Forelimb muscle (tissue), 1 donor: ENCODE measurements at regions not wholly inside any gene's neighbourhood (a gene's known extent, or its start where the extent isn't known, plus 50 kb on each side); places are given as distances from the start of the nearest gene placed in this dataset.
"Not testable (repeated sequence)": the region's sequence is repeated elsewhere in the genome, so short reads cannot be mapped to it uniquely, and the experiment has no call there.

Experiments
- DNase-seq: peaks from one replicate; pipeline ENCODE4 v3.0.0-alpha.2; 2013; ENCODE audit warnings: low read depth

DNA sequence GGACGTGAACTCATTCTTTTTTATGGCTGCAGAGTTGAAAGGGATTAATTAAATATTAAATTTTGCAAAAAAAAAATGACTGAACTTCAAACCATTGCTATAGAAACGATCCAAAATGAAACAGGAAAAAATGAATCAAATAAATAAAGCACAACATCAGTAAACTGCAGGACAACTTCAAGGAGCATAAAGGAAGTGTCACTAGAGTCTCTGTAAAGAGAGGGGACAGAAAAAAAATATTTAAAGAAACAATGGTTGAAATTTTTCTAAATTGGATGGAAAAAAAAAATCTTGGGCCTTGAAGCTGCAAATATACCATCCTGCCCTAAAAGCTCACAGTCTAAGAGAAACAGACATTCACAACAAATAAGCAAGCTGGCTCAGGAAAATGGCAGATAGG is 339.3 kb upstream of the INTU start:
- no peak for DNase-seq

DNA sequence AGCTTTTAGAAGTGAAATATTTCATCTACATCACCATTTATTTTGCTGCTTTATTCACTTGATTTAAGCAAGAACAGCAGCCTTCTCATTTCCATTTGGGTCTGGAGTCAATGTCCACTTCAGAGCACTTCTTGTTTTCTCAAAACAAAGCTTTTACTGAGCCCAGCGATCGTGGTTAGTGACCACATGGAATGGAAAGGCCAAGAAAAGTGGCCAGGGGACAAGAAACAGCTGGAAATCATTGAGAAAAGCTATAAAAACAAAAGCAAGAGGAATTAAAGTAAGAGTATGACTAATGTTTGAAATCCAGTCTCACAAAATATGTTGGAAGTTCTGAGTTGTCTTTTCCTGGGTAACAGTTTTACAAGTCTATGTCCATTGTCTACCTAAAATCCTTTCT is 328.4 kb upstream of the INTU start:
- DNase-seq, result no peak

DNA sequence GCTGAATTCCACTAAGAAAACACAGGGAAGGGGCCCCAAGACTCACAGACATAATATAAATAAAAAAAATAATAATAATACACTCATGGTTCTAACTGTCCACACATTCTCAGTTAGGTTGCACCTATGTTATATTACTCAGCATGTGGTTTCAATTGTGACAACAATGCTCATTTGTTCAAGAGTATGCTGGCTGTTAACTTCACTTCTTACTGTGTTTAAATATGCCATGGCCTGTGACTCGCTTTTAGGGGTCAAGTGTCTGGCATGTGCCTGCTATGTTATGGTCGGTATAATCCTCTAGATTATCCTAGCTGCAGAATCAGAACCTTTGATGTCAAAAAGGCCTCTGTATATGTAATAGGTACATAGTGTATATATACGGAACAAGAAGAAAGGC is 324.8 kb upstream of the INTU start:
- DNase-seq, result no peak

DNA sequence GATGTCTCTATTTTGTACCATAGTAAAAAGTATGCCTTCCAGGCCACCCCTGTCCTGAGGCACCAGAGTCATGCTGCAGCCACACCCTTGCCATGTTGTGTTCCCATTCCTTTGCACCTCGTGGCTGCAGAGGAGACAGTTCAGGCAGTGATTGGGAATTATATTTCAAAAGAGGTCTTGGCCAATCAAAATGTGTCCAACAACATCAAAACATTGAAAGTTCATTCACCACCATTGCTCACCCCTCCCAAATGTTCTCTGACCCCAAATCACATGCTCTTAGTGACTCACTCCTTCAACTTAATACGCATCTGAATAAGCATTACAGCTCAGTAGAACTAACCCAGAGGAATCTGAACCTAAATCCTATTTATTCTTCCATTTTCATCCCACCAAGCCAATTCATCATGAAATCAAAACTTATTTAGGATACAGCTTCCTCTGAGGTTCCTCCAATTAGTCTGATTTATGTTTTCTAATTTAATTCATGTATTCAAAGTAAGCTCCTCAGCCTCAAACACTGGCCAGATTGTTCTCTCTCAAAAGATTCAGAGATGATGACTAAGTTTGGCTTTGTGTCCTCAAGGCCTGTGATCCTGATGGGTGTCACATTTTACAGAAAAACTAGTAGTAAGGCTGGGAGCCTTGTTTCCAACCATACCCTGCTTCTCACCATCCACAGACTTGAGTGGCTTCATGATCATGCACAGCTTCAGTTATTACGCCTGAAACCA is 323.2 kb upstream of the INTU start:
- DNase-seq, result no peak

DNA sequence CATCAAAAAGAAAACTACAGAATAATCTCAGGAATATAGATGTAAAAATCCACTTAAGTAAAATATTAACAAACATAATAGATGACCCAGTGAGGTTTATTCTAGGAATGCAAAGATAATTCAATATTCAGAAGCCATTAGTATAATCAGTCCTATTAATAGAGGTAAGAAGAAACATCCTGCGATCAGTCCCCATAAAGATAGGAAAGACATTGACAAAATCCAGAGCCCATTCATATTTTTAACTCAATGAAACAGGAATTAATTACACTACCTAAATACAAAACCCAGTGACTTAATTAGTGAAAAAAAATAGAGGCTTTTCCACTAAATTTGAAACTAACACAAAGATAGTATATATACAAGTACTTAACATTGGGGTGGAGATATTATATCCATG is 321.4 kb upstream of the INTU start:
- DNase-seq, result no peak

- no peak for DNase-seq
Measured at GRCh38 chr4:127311924-127312323, 320.8 kb upstream of the INTU start.

DNA sequence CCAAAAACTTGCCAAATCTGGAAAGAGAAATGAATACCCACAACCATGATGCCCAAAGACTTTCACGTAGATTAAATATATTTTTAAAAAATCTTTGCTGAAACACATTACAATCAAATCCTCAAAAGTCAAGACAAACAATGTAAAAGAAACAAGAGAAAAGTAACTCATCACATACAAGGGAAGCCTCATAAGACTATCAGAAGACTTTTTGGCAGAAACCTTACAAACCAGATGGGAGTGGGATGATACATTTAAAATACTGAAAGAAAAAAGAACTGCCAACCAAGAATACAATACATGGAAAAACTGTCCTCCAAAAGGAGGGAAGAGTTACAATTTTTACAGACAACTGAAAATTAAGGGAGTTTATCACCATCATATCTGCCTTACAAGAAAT is 319.0 kb upstream of the INTU start:
- no peak for DNase-seq

GRCh38 chr4:127327491-127327890 is 305.3 kb upstream of the INTU start:
- DNase-seq, result no peak

- no peak for DNase-seq
Measured at GRCh38 chr4:127335073-127335620, 297.6 kb upstream of the INTU start.

- DNase-seq, result no peak
Measured at GRCh38 chr4:127335732-127336131, 297.0 kb upstream of the INTU start.

- DNase-seq, result not testable (repeated sequence)
Measured at GRCh38 chr4:127343123-127343522, 289.6 kb upstream of the INTU start.

GRCh38 chr4:127344071-127344470 is 288.7 kb upstream of the INTU start:
- no peak for DNase-seq

DNA sequence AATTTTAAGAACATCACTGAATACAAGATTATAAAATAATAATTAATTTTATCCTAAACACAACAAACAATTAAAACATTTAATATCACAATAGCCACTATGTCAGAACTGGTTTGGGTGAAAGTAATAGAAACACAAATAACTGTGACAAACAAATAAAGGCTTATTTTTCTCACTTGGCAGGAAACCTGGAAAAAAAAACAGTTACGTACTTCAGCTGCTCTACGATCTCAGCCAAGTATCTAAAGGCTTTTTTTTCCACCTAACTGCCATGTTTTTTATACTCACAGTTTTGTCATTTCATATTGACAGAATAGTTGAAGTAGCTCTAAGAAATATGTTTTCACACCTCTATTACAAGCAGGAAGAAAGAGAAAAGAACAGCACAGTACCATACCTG is 284.8 kb upstream of the INTU start:
- peak; percentile 62 for DNase-seq

DNA sequence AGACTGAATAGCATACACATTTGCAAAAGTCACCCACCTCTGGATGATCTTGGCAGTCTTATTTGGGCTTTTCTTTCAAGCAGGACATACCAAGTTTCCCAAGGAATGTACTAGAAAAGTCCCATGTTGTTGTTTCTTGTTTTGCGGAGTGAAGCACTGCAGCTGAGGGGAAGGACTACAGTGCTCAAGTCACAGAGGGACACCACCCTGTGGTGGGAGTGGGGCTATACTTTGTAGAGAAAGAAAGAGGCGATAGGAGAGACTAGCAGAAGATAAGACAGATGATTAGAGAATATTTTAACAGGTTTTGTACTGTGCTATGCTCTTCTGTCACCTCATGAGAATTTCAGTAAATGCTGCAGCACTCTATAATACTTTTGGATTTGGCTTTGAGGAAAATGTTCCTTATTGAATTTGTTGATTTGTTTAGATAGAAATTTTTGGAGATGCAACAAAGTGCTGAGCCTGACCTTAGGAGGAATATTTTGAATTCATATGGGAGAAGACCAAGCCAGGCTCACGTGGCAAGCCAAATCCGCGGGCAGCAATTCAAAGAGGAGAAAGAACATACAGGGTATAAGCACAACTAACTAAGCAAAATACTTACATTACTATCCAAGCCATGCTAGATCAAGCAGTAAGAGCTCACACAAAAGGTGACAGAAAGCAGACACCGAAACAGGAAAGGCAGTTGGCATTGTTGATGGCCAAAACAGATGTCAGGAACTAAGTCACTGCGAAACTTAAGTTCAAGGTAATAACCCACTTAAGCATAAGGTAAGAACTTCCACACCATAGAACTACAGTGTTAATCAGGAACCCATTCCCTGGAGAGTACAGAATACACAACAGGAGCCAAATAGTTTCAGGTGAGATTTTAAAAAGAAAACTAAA is 280.3 kb upstream of the INTU start:
- no peak for DNase-seq

GRCh38 chr4:127355743-127356142 is 277.0 kb upstream of the INTU start:
- DNase-seq, result no peak

DNA sequence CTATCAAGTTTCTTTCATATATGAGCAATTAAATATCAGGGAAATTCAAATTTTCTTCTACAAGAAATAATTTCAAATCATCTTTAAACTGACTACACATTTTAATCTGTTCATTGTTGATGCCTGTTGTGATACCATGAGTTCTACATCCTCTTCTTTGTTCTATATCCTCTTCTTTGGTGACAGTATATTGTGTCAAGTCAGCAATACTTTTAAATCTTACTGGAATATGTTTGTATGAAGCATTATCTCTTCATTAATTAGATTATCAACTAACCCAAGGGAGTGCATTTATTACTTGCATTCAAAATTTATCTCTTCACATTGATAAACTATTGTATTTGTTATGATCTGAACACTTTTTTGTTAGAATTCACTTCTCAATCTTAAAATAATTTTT is 275.0 kb upstream of the INTU start:
- no peak for DNase-seq

DNA sequence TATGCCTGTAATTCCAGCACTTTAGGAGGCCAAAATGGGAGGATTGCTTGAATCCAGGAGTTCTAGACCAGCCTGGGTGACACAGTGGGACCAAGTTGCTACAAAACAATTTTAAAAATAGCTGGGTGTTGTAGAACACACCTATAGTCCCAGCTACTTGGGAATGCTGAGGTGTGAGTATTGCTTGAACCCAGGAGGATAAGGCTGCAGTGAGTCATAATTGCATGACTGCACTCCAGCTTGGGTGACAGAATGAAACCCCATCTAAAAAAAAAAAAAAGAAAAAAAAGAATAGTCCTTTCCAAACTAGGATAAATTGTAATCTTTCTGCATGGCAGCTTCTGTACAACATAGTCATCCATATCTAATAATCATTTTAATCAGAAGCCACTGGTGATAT is 270.1 kb upstream of the INTU start:
- DNase-seq, result no peak

- no peak for DNase-seq
Measured at GRCh38 chr4:127364397-127364796, 268.4 kb upstream of the INTU start.

GRCh38 chr4:127364911-127365310 is 267.8 kb upstream of the INTU start:
- DNase-seq, result no peak

DNA sequence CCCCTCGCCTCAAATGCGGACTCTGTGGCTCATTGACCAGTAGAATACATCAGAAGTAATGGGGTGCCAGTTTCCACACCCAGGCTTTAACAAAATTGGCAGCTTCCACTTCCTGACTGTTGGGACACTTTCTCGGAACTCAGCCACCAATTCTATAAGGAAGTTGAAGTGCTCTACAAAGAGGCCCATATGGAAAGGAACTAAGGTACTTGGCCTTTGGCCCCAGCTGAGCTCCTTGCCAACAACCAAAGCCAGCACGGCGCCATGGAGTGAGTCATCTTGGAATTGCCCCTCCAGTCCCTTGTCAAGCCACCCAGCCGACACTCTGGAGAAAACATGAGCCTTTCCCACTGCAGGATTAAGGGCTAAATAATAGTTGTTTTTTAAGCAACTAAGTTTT is 262.2 kb upstream of the INTU start:
- DNase-seq, result no peak

DNA sequence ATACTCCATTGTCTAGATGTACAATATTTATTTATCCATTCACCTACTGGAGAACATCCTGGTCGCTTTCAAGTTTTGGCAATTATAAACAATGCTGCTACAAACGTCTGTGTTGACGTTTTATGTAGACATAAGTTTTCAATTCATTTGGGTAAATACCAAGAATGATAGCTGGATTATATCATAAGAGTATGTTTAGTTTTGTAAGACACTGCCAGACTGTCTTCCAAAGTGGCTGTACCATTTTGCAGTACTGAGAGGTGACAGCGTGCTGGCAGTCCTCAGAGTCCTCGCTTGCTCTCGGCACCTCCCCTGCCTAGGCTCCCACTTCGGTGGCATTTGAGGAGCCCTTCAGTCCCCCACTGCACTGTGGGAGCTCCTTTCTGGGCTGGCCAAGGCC is 253.3 kb upstream of the INTU start:
- DNase-seq, result no peak

GRCh38 chr4:127379948-127380347 is 252.8 kb upstream of the INTU start:
- DNase-seq, result not testable (repeated sequence)

DNA sequence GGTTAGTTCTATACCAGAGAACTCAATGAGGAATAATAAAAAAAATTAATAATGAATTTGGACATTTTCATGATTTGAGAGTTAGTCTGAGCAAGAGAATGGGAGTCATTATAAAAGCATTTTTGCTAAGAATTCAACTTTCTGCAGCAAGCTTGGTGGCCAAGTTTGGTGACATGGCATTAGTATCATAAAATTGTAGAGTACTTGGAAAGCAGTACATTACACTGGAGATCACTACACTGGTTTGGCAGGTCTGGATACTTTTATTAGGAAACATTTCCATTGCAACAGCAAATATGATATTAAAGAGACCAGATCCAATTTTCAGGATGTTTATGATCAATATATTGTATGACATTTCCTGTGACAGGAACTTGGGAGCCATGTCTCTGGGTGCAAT is 249.1 kb upstream of the INTU start:
- no peak for DNase-seq
